ENCODE measurements at regions not wholly inside any gene's neighbourhood (a gene's known extent, or its start where the extent isn't known, plus 50 kb on each side); places are given as distances from the start of the nearest gene placed in this dataset.

GRCh38 chr21:41665766-41666595, 100.9 kb downstream of the RIPK4 start:
- no peaks in the 10 kb centered on the region for H3K27me3 ChIP-seq (ENCODE audit: control insufficient read depth, insufficient read depth, low read length, poor library complexity, severe bottlenecking)
- H3K27me3 Mint-ChIP-seq (ENCODE audit: insufficient read depth), result no peaks in the 10 kb centered on the region
- 82 to 88% methylated on average over 7 to 16 of the region's 16 CpGs for WGBS, 2 experiments (ENCODE audit: insufficient coverage in 1 of 2, insufficient read length in 1 of 2)
- no peaks in the 10 kb centered on the region for H3K36me3 ChIP-seq (ENCODE audit: control insufficient read depth, insufficient read depth, low read length)
- H3K9me3 ChIP-seq (ENCODE audit: control insufficient read depth, low read length), result no peaks in the 10 kb centered on the region
- no peak overlapping the region for H3K4me3 ChIP-seq (ENCODE audit: low read length)
- no peaks in the 10 kb centered on the region for H3K36me3 Mint-ChIP-seq (ENCODE audit: low read depth)
- no peak overlapping the region for H3K4me3 Mint-ChIP-seq
- peaks cover 16% of the 10 kb centered on the region for H3K4me1 Mint-ChIP-seq
- TF ChIP-seq CTCF (conservative IDR thresholded peaks at IDR 0.05), result no peak
- no peak overlapping the region for H3K27ac ChIP-seq (ENCODE audit: low read depth, low read length)
- H3K4me1 ChIP-seq (ENCODE audit: control insufficient read depth, insufficient read depth, low read length), result peaks cover 5% of the 10 kb centered on the region
- H3K9me3 Mint-ChIP-seq, result no peaks in the 10 kb centered on the region
- DNase-seq, result no peak
- no peak overlapping the region for H3K9ac ChIP-seq (ENCODE audit: extremely low read depth, low read length, poor library complexity, severe bottlenecking)
- H3K27ac Mint-ChIP-seq, result no peak overlapping the region

GRCh38 chr21:41664881-41665765, 101.7 kb downstream of the RIPK4 start:
- 86 to 90% methylated on average over 19 to 32 of the region's 32 CpGs for WGBS, 2 experiments (ENCODE audit: insufficient coverage in 1 of 2, insufficient read length in 1 of 2)
- H3K27ac Mint-ChIP-seq, result no peak overlapping the region
- no peak overlapping the region for H3K27ac ChIP-seq (ENCODE audit: low read depth, low read length)
- no peaks in the 10 kb centered on the region for H3K9me3 ChIP-seq (ENCODE audit: control insufficient read depth, low read length)
- H3K27me3 ChIP-seq (ENCODE audit: control insufficient read depth, insufficient read depth, low read length, poor library complexity, severe bottlenecking), result no peaks in the 10 kb centered on the region
- H3K36me3 ChIP-seq (ENCODE audit: control insufficient read depth, insufficient read depth, low read length), result no peaks in the 10 kb centered on the region
- H3K4me3 Mint-ChIP-seq, result no peak overlapping the region
- no peak overlapping the region for H3K9ac ChIP-seq (ENCODE audit: extremely low read depth, low read length, poor library complexity, severe bottlenecking)
- no peaks in the 10 kb centered on the region for H3K36me3 Mint-ChIP-seq (ENCODE audit: low read depth)
- TF ChIP-seq CTCF (conservative IDR thresholded peaks at IDR 0.05), result no peak
- H3K4me1 Mint-ChIP-seq, result peaks cover 16% of the 10 kb centered on the region
- H3K9me3 Mint-ChIP-seq, result no peaks in the 10 kb centered on the region
- DNase-seq, result no peak
- peaks cover 5% of the 10 kb centered on the region for H3K4me1 ChIP-seq (ENCODE audit: control insufficient read depth, insufficient read depth, low read length)
- H3K4me3 ChIP-seq (ENCODE audit: low read length), result no peak overlapping the region
- H3K27me3 Mint-ChIP-seq (ENCODE audit: insufficient read depth), result no peaks in the 10 kb centered on the region

GRCh38 chr21:41663805-41664788, 102.8 kb downstream of the RIPK4 start:
- Histone ChIP-seq H3K9ac (ENCODE audit: extremely low read depth, low read length, poor library complexity, severe bottlenecking) (no peak overlapping the region), H3K27ac (ENCODE audit: low read depth, low read length) (no peak overlapping the region), H3K27me3 (ENCODE audit: control insufficient read depth, insufficient read depth, low read length, poor library complexity, severe bottlenecking) (no peaks in the 10 kb centered on the region), H3K36me3 (ENCODE audit: control insufficient read depth, insufficient read depth, low read length) (no peaks in the 10 kb centered on the region), H3K9me3 (ENCODE audit: control insufficient read depth, low read length) (no peaks in the 10 kb centered on the region), H3K4me1 (ENCODE audit: control insufficient read depth, insufficient read depth, low read length) (peaks cover 5% of the 10 kb centered on the region), H3K4me3 (ENCODE audit: low read length) (no peak overlapping the region)
- no peak for DNase-seq
- H3K27me3 Mint-ChIP-seq (ENCODE audit: insufficient read depth), result peaks cover 3% of the 10 kb centered on the region
- peaks cover 16% of the 10 kb centered on the region for H3K4me1 Mint-ChIP-seq
- peak; percentile 66 for TF ChIP-seq CTCF (conservative IDR thresholded peaks at IDR 0.05)
- H3K36me3 Mint-ChIP-seq (ENCODE audit: low read depth), result no peaks in the 10 kb centered on the region
- H3K9me3 Mint-ChIP-seq, result no peaks in the 10 kb centered on the region
- H3K4me3 Mint-ChIP-seq, result no peak overlapping the region
- WGBS, 2 experiments (ENCODE audit: insufficient coverage in 1 of 2, insufficient read length in 1 of 2), result 69 to 87% methylated on average over 18 to 21 of the region's 21 CpGs
- H3K27ac Mint-ChIP-seq, result no peak overlapping the region
